Panc1 (cell line): ENCODE measurements at regions not wholly inside any gene's neighbourhood (a gene's known extent, or its start where the extent isn't known, plus 50 kb on each side); places are given as distances from the start of the nearest gene placed in this dataset.

Source experiments
- POLR2AphosphoS5 ChIP-seq: IDR thresholded peaks from 2 replicates; pipeline ENCODE4 v1.6.1; 2012; ENCODE audit warnings: mild to moderate bottlenecking, low read depth, low read length, moderate library complexity
- TCF7L2 ChIP-seq: IDR thresholded peaks from 2 replicates; pipeline ENCODE4 v1.6.1; 2011; ENCODE audit warnings: mild to moderate bottlenecking, low read depth, low read length, inconsistent platforms
- TF ChIP-seq, protein P1 (sequence below): fragments of 450-650 bp; IDR thresholded peaks from 2 replicates; pipeline ENCODE4 v1.5.1; 2017; ENCODE audit warnings: mild to moderate bottlenecking
- TF ChIP-seq, protein P2 (sequence below), 2 experiments: IDR thresholded peaks; 2 replicates each; pipeline ENCODE4 v1.6.1; 2011 to 2012; ENCODE audit warnings: low read depth in 2 of 2, control low read depth in 1 of 2, low read length in 1 of 2, mild to moderate bottlenecking in 1 of 2, moderate library complexity in 1 of 2; ENCODE audit not compliant: insufficient read depth in 1 of 2

DNA sequence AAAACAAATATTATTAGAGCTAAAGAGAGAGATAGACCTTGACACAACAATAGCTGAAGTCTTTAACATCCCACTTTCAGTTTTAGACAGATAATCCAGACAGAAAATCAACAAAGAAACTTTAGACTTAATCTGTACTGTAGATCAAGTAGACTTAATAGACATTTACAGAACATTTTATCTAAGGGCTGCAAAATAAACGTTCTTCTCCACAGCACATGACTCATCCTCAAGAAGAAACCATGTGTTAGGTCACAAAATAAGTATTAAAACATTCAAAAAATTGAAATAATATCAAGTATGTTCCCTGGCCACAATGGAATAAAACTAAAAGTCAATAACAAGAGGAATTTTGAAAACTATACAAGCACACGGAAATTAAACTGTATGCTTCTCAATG, 1510.3 kb upstream of the PCDH10 start:
- TF ChIP-seq, protein P1, sequence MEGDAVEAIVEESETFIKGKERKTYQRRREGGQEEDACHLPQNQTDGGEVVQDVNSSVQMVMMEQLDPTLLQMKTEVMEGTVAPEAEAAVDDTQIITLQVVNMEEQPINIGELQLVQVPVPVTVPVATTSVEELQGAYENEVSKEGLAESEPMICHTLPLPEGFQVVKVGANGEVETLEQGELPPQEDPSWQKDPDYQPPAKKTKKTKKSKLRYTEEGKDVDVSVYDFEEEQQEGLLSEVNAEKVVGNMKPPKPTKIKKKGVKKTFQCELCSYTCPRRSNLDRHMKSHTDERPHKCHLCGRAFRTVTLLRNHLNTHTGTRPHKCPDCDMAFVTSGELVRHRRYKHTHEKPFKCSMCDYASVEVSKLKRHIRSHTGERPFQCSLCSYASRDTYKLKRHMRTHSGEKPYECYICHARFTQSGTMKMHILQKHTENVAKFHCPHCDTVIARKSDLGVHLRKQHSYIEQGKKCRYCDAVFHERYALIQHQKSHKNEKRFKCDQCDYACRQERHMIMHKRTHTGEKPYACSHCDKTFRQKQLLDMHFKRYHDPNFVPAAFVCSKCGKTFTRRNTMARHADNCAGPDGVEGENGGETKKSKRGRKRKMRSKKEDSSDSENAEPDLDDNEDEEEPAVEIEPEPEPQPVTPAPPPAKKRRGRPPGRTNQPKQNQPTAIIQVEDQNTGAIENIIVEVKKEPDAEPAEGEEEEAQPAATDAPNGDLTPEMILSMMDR = no peak
- TF ChIP-seq, protein P2, sequence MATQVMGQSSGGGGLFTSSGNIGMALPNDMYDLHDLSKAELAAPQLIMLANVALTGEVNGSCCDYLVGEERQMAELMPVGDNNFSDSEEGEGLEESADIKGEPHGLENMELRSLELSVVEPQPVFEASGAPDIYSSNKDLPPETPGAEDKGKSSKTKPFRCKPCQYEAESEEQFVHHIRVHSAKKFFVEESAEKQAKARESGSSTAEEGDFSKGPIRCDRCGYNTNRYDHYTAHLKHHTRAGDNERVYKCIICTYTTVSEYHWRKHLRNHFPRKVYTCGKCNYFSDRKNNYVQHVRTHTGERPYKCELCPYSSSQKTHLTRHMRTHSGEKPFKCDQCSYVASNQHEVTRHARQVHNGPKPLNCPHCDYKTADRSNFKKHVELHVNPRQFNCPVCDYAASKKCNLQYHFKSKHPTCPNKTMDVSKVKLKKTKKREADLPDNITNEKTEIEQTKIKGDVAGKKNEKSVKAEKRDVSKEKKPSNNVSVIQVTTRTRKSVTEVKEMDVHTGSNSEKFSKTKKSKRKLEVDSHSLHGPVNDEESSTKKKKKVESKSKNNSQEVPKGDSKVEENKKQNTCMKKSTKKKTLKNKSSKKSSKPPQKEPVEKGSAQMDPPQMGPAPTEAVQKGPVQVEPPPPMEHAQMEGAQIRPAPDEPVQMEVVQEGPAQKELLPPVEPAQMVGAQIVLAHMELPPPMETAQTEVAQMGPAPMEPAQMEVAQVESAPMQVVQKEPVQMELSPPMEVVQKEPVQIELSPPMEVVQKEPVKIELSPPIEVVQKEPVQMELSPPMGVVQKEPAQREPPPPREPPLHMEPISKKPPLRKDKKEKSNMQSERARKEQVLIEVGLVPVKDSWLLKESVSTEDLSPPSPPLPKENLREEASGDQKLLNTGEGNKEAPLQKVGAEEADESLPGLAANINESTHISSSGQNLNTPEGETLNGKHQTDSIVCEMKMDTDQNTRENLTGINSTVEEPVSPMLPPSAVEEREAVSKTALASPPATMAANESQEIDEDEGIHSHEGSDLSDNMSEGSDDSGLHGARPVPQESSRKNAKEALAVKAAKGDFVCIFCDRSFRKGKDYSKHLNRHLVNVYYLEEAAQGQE (IDR thresholded peaks at IDR 0.05; ENCODE audit: insufficient read depth in 1 of 2, low read depth in 2 of 2, low read length in 1 of 2) = no peak
- TF ChIP-seq POLR2AphosphoS5 (no peak), TCF7L2 (no peak)
